Fibroblast of lung (primary cell): ENCODE measurements at regions not wholly inside any gene's neighbourhood (a gene's known extent, or its start where the extent isn't known, plus 50 kb on each side); places are given as distances from the start of the nearest gene placed in this dataset.

Source experiments
- DNase-seq, 2 donors: peaks; one replicate each; pipeline versions ENCODE4 v3.0.0 to v3.0.0-alpha.2; 2010; ENCODE audit warnings: low read depth in 2 of 2
- H2AFZ ChIP-seq: 2 replicates; pipeline ENCODE4 v1.5.1; 2012; ENCODE audit warnings: low read length, control low read depth, inconsistent platforms
- H3K27ac ChIP-seq: 2 replicates; pipeline ENCODE4 v1.5.1; 2011; ENCODE audit warnings: low read length, control low read depth; ENCODE audit not compliant: insufficient read depth
- H3K27me3 ChIP-seq: 2 replicates; pipeline ENCODE4 v1.5.1; 2011; ENCODE audit warnings: mild to moderate bottlenecking, low read length; ENCODE audit not compliant: control insufficient read depth, insufficient read depth
- H3K36me3 ChIP-seq: 2 replicates; pipeline ENCODE4 v1.5.1; 2011; ENCODE audit warnings: low read length; ENCODE audit not compliant: control insufficient read depth, insufficient read depth
- H3K4me1 ChIP-seq: 2 replicates; pipeline ENCODE4 v1.5.1; 2011; ENCODE audit warnings: low read length; ENCODE audit not compliant: control insufficient read depth, insufficient read depth; ENCODE audit errors: extremely low read depth
- H3K4me2 ChIP-seq: 2 replicates; pipeline ENCODE4 v1.5.1; 2011; ENCODE audit warnings: low read length, control low read depth; ENCODE audit not compliant: insufficient read depth; ENCODE audit errors: extremely low read depth
- H3K4me3 ChIP-seq, 4 experiments: fragments of 200-600 bp in 1 of 4; sonication (generic) in 1 of 4; replicated peaks in 1 of 4; 2 replicates each; pipeline ENCODE4 v1.5.1; 2011 to 2016; ENCODE audit warnings: low read length in 4 of 4, low read depth in 3 of 4, mild to moderate bottlenecking in 3 of 4, control low read depth in 2 of 4, inconsistent platforms in 1 of 4, mixed read lengths in 1 of 4; ENCODE audit not compliant: insufficient read depth in 1 of 4; ENCODE audit errors: control extremely low read depth in 1 of 4
- H3K79me2 ChIP-seq: 2 replicates; pipeline ENCODE4 v1.5.1; 2012; ENCODE audit warnings: mild to moderate bottlenecking, low read length, inconsistent platforms; ENCODE audit not compliant: control insufficient read depth, insufficient read depth
- H3K9ac ChIP-seq: 2 replicates; pipeline ENCODE4 v1.5.1; 2011; ENCODE audit warnings: mild to moderate bottlenecking, low read length, control low read depth; ENCODE audit not compliant: insufficient read depth
- H3K9me3 ChIP-seq: 2 replicates; pipeline ENCODE4 v1.5.1; 2012; ENCODE audit warnings: low read depth, low read length; ENCODE audit not compliant: control insufficient read depth, insufficient read depth
- H4K20me1 ChIP-seq: 2 replicates; pipeline ENCODE4 v1.5.1; 2011; ENCODE audit warnings: low read length; ENCODE audit not compliant: control insufficient read depth, insufficient read depth; ENCODE audit errors: extremely low read depth
- EZH2 ChIP-seq: IDR thresholded peaks from 2 replicates; pipeline ENCODE4 v1.5.1; 2012; ENCODE audit warnings: low read length, control low read depth, mild to moderate bottlenecking; ENCODE audit errors: missing control alignments
- TF ChIP-seq, protein P1 (sequence below), 2 donors: IDR thresholded peaks in 1 of 2; conservative IDR thresholded peaks in 1 of 2; 1 replicate in 1 of 2; 2 replicates in 1 of 2; pipeline ENCODE4 v1.5.1; 2011 to 2012; ENCODE audit warnings: low read length in 2 of 2, control low read depth in 1 of 2, inconsistent platforms in 1 of 2, low read depth in 1 of 2, mild to moderate bottlenecking in 1 of 2

DNA sequence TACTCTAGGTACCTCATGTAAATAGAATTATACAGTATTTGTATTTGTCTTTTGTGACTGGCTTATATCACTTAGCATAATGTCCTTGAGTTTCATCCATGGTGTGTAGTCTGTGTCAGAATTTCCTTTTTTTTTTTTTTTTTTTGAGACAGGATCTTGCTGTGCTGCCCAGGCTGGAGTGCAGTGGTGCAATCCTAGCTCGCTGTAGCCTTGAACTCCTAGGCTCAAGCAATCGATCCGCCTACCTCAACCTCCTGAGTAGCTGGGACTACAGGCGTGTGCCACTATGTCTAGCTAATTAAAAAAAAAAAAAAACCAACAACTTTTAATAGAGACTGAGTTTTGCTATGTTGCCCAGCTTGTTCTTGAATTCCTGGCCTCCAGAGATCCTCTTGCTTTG is 89.8 kb upstream of the PODXL start:
- Histone ChIP-seq H4K20me1 (no peaks in the 10 kb centered on the region), H3K9ac (no peak overlapping the region), H3K27me3 (no peaks in the 10 kb centered on the region), H3K79me2 (no peaks in the 10 kb centered on the region), H2AFZ (no peak overlapping the region), H3K9me3 (no peaks in the 10 kb centered on the region), H3K4me3 (no peak overlapping the region), H3K4me2 (no peak overlapping the region), H3K4me1 (no peaks in the 10 kb centered on the region), H3K27ac (no peak overlapping the region), H3K36me3 (no peaks in the 10 kb centered on the region)
- TF ChIP-seq, protein P1, sequence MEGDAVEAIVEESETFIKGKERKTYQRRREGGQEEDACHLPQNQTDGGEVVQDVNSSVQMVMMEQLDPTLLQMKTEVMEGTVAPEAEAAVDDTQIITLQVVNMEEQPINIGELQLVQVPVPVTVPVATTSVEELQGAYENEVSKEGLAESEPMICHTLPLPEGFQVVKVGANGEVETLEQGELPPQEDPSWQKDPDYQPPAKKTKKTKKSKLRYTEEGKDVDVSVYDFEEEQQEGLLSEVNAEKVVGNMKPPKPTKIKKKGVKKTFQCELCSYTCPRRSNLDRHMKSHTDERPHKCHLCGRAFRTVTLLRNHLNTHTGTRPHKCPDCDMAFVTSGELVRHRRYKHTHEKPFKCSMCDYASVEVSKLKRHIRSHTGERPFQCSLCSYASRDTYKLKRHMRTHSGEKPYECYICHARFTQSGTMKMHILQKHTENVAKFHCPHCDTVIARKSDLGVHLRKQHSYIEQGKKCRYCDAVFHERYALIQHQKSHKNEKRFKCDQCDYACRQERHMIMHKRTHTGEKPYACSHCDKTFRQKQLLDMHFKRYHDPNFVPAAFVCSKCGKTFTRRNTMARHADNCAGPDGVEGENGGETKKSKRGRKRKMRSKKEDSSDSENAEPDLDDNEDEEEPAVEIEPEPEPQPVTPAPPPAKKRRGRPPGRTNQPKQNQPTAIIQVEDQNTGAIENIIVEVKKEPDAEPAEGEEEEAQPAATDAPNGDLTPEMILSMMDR (conservative IDR thresholded peaks at IDR 0.05 in 1 of 2, IDR thresholded peaks at IDR 0.05 in 1 of 2; ENCODE audit: low read depth in 1 of 2, low read length in 2 of 2), result no peak
- no peak for TF ChIP-seq EZH2
- no peak for DNase-seq

DNA sequence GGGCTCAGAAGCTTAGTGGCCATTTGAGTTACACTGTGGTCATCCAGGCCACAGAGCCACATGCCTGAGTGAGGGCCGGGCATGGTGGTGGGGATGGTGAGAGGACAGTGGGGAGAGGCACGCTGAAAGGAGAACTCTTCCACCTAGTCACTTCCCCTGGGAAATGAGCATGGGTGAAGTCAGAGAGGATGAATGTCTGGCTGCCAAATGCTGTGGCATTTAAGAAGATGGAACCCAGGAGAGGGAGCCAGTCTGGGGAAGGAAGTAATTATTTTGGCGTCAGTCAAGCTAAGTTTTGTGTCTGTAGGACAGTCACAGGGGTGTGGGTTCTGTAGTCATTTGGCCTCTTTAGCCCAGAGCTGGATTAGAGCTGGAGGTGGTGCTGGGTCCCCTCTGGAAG is 86.0 kb upstream of the PODXL start:
- no peak overlapping the region for H3K4me2 ChIP-seq
- no peaks in the 10 kb centered on the region for H3K27me3 ChIP-seq
- no peak overlapping the region for H2AFZ ChIP-seq
- no peaks in the 10 kb centered on the region for H3K9me3 ChIP-seq
- H3K36me3 ChIP-seq, result no peaks in the 10 kb centered on the region
- no peaks in the 10 kb centered on the region for H3K4me1 ChIP-seq
- TF ChIP-seq EZH2, result no peak
- TF ChIP-seq, protein P1 (conservative IDR thresholded peaks at IDR 0.05 in 1 of 2, IDR thresholded peaks at IDR 0.05 in 1 of 2; ENCODE audit: low read depth in 1 of 2, low read length in 2 of 2), result no peak
- H3K79me2 ChIP-seq, result no peaks in the 10 kb centered on the region
- DNase-seq, result no peak
- no peak overlapping the region for H3K4me3 ChIP-seq
- H3K27ac ChIP-seq, result no peak overlapping the region
- H3K9ac ChIP-seq, result no peak overlapping the region
- H4K20me1 ChIP-seq, result no peaks in the 10 kb centered on the region

DNA sequence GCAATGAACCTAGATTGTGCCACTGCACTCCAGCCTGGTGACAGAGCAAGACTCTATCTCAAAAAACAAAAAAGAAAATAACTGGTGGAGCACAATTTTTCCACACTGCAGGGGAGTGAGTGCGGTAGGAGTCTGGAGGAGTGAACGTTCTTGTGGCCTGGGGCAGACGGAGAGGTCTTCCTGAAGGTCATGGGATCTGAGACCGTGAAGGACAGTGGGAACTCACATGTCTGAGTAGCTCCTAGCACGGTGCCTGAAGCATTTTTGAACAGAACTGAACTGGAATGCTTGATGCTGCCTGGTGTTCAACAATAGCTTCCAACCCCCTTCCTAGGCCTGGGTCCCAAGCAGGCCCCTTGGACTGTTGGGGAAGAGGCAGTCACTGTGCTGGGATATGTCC is 84.3 kb upstream of the PODXL start:
- no peak overlapping the region for H3K4me2 ChIP-seq
- no peak overlapping the region for H3K27ac ChIP-seq
- H3K27me3 ChIP-seq, result no peaks in the 10 kb centered on the region
- H3K36me3 ChIP-seq, result no peaks in the 10 kb centered on the region
- H2AFZ ChIP-seq, result no peak overlapping the region
- no peak overlapping the region for H3K9ac ChIP-seq
- no peaks in the 10 kb centered on the region for H3K9me3 ChIP-seq
- no peaks in the 10 kb centered on the region for H4K20me1 ChIP-seq
- no peaks in the 10 kb centered on the region for H3K79me2 ChIP-seq
- H3K4me3 ChIP-seq, result no peak overlapping the region
- DNase-seq, result no peak
- no peaks in the 10 kb centered on the region for H3K4me1 ChIP-seq
- no peak for TF ChIP-seq EZH2
- TF ChIP-seq, protein P1 (conservative IDR thresholded peaks at IDR 0.05 in 1 of 2, IDR thresholded peaks at IDR 0.05 in 1 of 2; ENCODE audit: low read depth in 1 of 2, low read length in 2 of 2), result no peak
